ENCODE measurements at regions not wholly inside any gene's neighbourhood (a gene's known extent, or its start where the extent isn't known, plus 50 kb on each side); places are given as distances from the start of the nearest gene placed in this dataset.

DNA sequence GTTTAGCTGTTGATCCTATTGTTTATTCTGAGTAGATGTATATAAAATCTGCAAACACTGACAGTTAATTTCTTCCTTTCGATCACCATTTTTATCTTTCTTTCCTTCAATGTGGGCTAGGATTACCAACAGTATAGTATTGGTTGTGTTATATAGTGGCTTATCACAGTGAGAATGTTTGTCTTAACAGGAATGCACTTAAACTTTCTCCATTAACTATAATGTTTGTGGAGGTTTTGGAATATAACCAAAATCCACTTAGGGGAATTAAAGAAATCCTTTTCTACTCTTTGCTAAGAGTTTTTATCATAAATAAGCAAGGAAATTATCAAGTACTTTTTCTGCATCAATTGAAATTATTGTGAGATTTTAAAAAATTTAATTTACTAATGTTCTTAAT lies 244.6 kb downstream of the LACC1 start:
- intact Hi-C loops (cut with micrococcal nuclease; ENCODE audit: unreplicated experiment) = no loop called here

GRCh38 chr13:44125943-44126469 lies 246.3 kb downstream of the LACC1 start:
- POLR2A ChIA-PET = no interaction called here
- Histone ChIP-seq H3K4me1 (no peaks in the 10 kb centered on the region), H3K36me3 (ENCODE audit: control insufficient read depth, insufficient read depth, low read length) (no peaks in the 10 kb centered on the region), H3K4me3 (ENCODE audit: low read depth, low read length) (no peak overlapping the region), H3K27me3 (replicated peaks; ENCODE audit: control insufficient read depth, insufficient read depth, low read length) (no peaks in the 10 kb centered on the region), H3K9me3 (peaks cover 13% of the 10 kb centered on the region; the same call in 1 of the 2 replicates)
- Mint-ChIP-seq H3K27me3 (ENCODE audit: insufficient read depth, unreplicated experiment) (no peaks in the 10 kb centered on the region), H3K4me1 (ENCODE audit: low read depth, unreplicated experiment) (no peaks in the 10 kb centered on the region), H3K36me3 (ENCODE audit: insufficient read depth, unreplicated experiment) (no peaks in the 10 kb centered on the region), H3K27ac (ENCODE audit: unreplicated experiment) (no peak overlapping the region), H3K4me3 (ENCODE audit: unreplicated experiment) (no peak overlapping the region), H3K9me3 (ENCODE audit: unreplicated experiment) (peaks cover 18% of the 10 kb centered on the region)
- DNase-seq = no peak
- CTCF ChIA-PET = no interaction called here
- BruUV-seq (replicated peaks) = no TSS peak
- intact Hi-C loops (cut with micrococcal nuclease; ENCODE audit: unreplicated experiment) = no loop called here
- no peak for TF ChIP-seq CTCF (IDR thresholded peaks at IDR 0.05; ENCODE audit: insufficient read depth in 1 of 2, low read depth in 1 of 2, low read length in 1 of 2, severe bottlenecking in 1 of 2, unreplicated experiment in 1 of 2)

More for the DNA sequence above, 244.6 kb downstream of the LACC1 start:
- H3K27me3 Mint-ChIP-seq (ENCODE audit: insufficient read depth, unreplicated experiment) = no peaks in the 10 kb centered on the region
- BruUV-seq (replicated peaks) = no TSS peak
- H3K27me3 ChIP-seq (replicated peaks; ENCODE audit: control insufficient read depth, insufficient read depth, low read length) = no peaks in the 10 kb centered on the region
- no peak for TF ChIP-seq CTCF (IDR thresholded peaks at IDR 0.05; ENCODE audit: insufficient read depth in 1 of 2, low read depth in 1 of 2, low read length in 1 of 2, severe bottlenecking in 1 of 2, unreplicated experiment in 1 of 2)
- H3K4me3 Mint-ChIP-seq (ENCODE audit: unreplicated experiment) = no peak overlapping the region
- H3K36me3 ChIP-seq (ENCODE audit: control insufficient read depth, insufficient read depth, low read length) = no peaks in the 10 kb centered on the region
- DNase-seq = no peak
- H3K9me3 ChIP-seq = peaks cover 13% of the 10 kb centered on the region; the same call in 1 of the 2 replicates
- ChIA-PET POLR2A (no interaction called here), CTCF (no interaction called here)
- H3K4me1 Mint-ChIP-seq (ENCODE audit: low read depth, unreplicated experiment) = no peaks in the 10 kb centered on the region
- H3K27ac Mint-ChIP-seq (ENCODE audit: unreplicated experiment) = no peak overlapping the region
- H3K4me3 ChIP-seq (ENCODE audit: low read depth, low read length) = no peak overlapping the region
- H3K4me1 ChIP-seq = no peaks in the 10 kb centered on the region
- no peaks in the 10 kb centered on the region for H3K36me3 Mint-ChIP-seq (ENCODE audit: insufficient read depth, unreplicated experiment)
- H3K9me3 Mint-ChIP-seq (ENCODE audit: unreplicated experiment) = peaks cover 18% of the 10 kb centered on the region

DNA sequence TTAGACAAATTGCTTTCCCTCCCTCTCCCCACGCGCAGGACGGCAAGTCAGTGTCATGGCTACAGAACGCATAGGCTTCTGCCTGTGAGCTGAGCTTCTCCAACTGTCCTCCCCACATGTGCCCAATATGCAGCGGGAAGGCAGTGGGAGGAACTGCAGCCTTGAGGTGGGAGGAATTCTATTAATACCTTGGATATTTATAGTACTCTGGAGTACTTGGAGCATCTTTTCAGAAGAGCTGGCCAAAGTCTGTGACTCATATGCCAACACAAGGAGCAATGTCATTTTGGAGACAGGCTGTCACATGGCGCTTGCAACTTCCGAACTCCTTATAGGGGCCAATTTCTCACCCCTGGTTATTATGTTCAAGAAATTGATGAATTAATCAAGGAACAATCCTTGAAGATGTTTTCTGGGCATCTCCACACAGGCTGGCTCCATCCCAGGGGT lies 245.0 kb upstream of the SERP2 start:
- Histone ChIP-seq H3K4me3 (ENCODE audit: low read depth, low read length) (no peak overlapping the region), H3K4me1 (no peaks in the 10 kb centered on the region), H3K36me3 (ENCODE audit: control insufficient read depth, insufficient read depth, low read length) (no peaks in the 10 kb centered on the region), H3K27me3 (replicated peaks; ENCODE audit: control insufficient read depth, insufficient read depth, low read length) (no peaks in the 10 kb centered on the region), H3K9me3 (peaks cover 8% of the 10 kb centered on the region; the same call in 1 of the 2 replicates)
- Mint-ChIP-seq H3K4me3 (ENCODE audit: unreplicated experiment) (no peak overlapping the region), H3K27me3 (ENCODE audit: insufficient read depth, unreplicated experiment) (no peaks in the 10 kb centered on the region), H3K27ac (ENCODE audit: unreplicated experiment) (no peak overlapping the region), H3K36me3 (ENCODE audit: insufficient read depth, unreplicated experiment) (no peaks in the 10 kb centered on the region), H3K4me1 (ENCODE audit: low read depth, unreplicated experiment) (no peaks in the 10 kb centered on the region), H3K9me3 (ENCODE audit: unreplicated experiment) (peaks cover 9% of the 10 kb centered on the region)
- POLR2A ChIA-PET = no interaction called here
- DNase-seq = no peak
- CTCF ChIA-PET = no interaction called here
- BruUV-seq (replicated peaks) = no TSS peak
- no peak for TF ChIP-seq CTCF (IDR thresholded peaks at IDR 0.05; ENCODE audit: insufficient read depth in 1 of 2, low read depth in 1 of 2, low read length in 1 of 2, severe bottlenecking in 1 of 2, unreplicated experiment in 1 of 2)
- intact Hi-C loops (cut with micrococcal nuclease; ENCODE audit: unreplicated experiment) = no loop called here

Data from Caco-2 (cell line).